ENCODE measurements at regions not wholly inside any gene's neighbourhood (a gene's known extent, or its start where the extent isn't known, plus 50 kb on each side); places are given as distances from the start of the nearest gene placed in this dataset.
"Not testable (repeated sequence)": the region's sequence is repeated elsewhere in the genome, so short reads cannot be mapped to it uniquely, and the experiment has no call there.

DNA sequence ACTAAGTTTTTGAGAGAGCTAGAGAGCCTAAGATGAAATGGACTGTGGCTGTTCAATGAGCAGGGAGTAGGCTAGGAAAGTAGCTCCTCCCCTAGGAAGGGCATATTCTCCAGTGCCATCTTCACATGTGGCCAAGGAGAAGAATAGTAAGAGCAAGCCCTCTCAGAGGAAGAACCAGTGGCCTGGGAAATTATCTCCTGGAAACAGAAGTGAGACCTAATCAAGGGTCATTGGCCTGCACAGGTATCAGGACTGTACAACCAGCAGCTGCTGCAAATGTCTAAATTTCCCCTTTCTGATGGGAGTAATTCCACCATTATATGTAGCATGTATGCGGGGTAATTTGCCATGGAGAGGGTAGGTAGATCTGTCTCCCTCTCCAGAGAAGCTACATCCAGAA is 334.8 kb upstream of the RASGEF1B start:
- DNase-seq, result no peak

DNA sequence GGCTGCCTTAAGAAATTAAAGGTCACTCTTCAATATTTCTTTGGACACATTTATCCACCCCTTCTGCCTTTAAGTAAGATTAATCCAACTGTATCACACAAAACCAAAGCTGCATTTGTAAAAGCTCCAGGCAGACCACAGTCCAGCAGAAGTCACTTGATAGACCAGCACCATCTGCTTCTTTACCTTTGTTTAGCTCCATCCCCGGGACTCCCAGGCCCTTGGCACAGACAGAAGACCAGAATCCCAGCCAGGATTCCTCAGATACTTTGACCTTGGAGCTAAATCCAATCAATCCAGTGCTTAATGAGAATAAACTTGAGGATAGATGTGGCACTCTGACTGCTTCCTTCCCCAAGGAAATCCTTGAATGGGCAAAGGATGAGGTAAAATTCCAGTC is 333.1 kb upstream of the RASGEF1B start:
- no peak for DNase-seq

DNA sequence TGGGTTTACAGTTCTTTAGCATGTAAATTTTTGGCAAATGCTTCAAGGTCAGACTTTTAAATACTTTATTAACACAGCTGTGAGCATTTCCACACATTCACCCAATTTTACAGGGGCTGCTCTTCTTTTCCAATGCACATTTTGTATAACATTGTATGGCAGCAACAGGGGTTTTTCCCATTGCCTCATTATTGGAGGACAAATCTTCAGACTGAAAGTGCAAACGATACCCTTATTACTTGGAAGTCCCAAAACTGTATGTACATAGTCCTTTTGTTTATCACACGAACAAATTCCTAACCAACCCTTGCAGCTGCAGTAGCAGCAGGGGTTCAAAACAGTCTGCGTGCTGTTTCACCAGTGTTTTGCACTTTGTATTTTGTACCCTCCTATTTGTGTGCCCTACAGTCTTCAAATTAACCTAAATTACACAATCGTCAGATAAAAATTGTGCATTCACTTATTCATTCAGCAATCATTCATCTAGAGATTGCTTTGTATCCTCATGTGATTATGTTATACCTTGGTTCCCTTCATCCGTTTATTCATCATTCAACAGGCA is 330.7 kb upstream of the RASGEF1B start:
- DNase-seq, result no peak

- no peak for DNase-seq
Measured at GRCh38 chr4:81799371-81799770, 327.7 kb upstream of the RASGEF1B start.

GRCh38 chr4:81796790-81797528 is 325.3 kb upstream of the RASGEF1B start:
- no peak for DNase-seq

GRCh38 chr4:81792521-81792920 is 320.8 kb upstream of the RASGEF1B start:
- DNase-seq, result no peak

DNA sequence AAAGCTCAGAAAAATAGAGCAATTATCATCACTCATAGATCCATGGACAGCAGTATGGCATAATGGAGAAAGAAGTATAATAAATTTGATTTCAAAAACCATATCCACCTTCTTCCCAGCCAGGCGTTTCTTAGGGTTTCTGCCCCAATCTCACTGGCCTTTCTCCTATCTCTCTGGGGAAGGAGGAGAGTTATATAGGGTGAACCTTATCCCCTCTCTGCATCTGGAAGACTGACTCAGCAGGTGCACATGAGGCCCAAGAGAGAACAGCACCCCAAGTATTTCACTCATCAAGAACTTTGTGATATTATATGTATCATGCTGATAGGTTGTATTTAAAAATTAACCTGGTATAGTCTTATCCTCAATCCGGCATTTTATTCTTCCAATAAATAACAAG is 318.8 kb upstream of the RASGEF1B start:
- DNase-seq, result no peak

- DNase-seq, result no peak
Measured at GRCh38 chr4:81789741-81790399, 318.2 kb upstream of the RASGEF1B start.

- no peak for DNase-seq
Measured at GRCh38 chr4:81789158-81789557, 317.5 kb upstream of the RASGEF1B start.

- DNase-seq, result no peak
Measured at GRCh38 chr4:81786766-81787165, 315.1 kb upstream of the RASGEF1B start.

DNA sequence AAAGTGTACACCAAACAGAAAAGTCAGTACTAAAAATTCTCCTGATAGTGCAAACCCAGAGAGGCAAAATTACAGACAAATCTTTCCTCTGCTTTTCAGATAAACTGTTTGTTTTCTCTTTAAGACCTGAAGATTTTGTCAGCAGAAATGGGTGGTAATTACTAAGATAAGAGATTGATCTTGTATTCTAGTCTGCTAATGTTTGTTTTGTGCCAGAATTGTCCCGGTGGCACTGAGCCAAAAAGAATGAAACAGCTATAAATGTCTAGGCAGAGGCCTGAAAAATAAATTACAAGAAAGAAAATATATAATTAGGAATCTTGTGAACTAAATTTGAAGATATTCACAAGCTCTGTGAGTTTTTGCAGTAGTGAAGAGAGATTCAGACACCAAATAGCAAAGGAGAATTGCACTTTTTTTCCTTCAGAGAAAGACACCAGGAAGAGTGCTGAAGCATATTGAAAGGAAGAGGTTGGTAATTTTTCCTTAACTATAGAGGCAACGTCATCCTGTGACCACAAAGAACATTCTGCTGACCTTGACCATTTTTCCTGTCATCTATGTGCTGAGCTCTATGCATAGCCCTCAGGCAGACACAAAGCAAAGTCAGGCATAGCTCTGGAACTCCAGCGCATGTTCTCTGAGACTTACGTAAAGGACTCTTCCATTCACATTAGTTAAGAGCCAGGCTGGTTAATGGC is 314.5 kb upstream of the RASGEF1B start:
- no peak for DNase-seq

DNA sequence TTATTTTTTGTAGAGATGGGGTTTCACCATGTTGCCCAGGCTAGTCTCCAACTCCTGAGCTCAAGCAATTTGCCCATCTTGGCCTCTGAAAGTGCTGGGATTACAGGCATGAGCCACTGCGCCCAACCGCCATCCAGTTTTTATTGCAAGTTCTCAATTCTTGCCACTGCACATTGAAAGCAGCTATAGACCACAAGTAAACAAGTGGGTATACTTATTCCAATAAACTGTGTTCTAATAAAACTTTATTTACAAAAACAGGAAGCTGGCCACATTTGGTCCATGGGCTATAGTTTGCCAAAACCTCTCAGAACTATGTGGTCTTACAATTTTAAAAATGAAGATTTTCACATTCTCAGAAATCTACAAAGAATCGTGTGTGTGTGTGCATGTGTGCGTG is 313.6 kb upstream of the RASGEF1B start:
- no peak for DNase-seq

- no peak for DNase-seq
Measured at GRCh38 chr4:81783558-81783957, 311.9 kb upstream of the RASGEF1B start.

DNA sequence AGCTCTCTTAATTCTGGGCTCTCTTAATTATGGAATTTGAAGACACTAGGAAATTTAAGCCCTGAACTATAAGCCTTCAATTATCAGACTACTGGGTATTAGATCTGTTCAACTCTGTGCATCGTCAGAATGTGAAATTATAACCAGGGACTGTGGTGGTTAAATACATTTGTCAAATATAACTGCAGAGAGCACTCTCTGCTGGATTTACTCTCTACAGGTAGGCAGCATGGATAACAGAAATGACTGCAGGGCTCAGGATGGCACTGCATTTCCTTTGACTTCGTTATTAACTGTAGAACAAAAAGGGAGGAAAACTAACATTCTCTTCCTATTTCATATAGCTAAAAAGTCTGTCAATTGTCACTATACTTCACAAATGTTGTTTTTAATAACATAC is 310.1 kb upstream of the RASGEF1B start:
- no peak for DNase-seq

- not testable (repeated sequence) for DNase-seq
Measured at GRCh38 chr4:81777718-81778117, 306.0 kb upstream of the RASGEF1B start.

DNA sequence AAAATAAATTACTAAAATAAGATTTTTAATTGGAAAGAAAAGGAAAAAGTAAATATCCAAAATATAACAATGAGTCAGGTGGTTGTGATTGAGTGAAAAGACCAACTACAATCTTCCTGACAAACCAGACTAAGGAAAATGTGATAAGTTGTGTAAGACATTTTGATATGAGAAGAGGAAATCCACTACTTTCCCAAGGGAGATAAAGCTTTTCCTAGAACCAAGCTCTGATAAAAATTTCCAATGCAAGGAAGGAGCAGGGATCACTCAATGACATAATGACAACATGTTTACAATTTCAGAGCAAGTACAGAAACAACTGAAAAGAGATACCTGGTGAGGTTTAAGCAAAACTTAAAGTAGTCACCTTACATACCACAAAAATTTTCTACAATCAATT is 305.1 kb upstream of the RASGEF1B start:
- DNase-seq, result no peak

DNA sequence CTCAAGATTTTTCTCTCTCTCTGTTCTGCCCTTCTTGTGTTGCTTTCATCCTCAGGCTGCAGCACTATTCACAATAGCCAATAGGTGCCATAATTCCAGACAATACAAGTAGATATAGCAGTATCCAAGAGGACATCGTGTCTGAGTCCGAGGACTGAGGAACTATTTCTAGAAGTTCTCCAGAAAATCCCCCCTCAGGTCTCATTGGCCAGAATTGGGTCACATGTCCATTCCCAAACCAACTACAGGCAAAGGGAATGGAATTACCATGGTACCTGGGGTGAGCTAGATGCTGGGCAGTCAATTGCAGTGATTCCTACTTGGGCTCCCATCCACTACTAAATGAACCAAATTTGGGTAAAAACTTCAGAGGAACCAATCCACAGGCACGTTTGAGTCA is 301.9 kb upstream of the RASGEF1B start:
- DNase-seq, result no peak

- DNase-seq, result no peak
Measured at GRCh38 chr4:81771721-81772120, 300.0 kb upstream of the RASGEF1B start.

- no peak for DNase-seq
Measured at GRCh38 chr4:81769244-81769643, 297.5 kb upstream of the RASGEF1B start.

DNA sequence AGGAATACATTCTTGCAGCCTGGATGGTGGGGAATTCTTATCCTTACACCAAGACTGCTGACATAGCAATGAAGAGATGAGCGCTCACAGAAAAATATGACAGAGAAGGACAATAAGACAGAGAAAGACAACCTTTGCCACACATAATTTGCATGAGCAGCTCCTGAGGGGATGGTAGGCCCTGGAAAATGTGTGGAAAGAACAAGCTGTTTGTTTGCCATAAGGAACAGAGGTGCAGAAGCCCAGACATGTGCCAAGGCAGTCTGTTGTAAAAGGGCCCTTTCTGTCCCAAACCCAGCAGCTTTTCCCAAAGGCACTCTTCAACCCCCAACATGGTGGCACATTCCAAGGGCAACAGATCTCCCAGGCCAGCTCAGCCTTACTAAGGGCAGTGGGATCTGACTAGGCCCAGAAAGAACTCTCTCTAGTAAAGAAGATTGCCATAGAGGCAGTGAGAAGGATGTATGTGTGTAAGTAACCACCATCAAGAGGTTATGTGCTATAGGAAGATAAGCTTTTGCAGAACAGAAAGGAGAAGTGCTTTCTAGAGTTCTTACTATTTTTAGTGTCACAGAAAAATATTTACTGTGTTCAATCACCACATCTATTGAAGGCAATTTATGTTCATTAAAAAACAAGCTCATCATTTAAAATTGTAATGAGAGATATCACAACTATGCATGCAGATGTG is 287.0 kb upstream of the RASGEF1B start:
- DNase-seq, result no peak

- DNase-seq, result peak; percentile 77
Measured at GRCh38 chr4:81757691-81758090, 286.0 kb upstream of the RASGEF1B start.

DNA sequence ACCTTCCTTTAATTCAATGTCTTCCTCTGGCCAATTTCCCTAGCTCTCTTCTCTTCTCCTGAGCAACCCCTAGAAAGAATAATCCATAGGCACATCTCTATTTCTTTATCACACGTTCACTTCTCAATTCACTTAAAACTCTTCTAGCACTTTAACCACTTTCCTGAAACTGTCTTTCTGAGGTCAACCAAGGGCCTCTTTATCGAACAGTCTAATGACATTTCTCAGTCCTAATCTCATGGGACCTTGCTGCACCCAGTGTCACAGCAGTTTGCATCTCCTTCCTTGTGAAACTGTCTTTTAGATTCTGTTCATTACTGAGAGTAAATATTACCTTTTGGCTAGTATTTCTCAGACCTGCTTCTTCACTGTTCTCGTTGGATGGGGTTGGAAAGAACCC is 285.3 kb upstream of the RASGEF1B start:
- DNase-seq, result no peak

DNA sequence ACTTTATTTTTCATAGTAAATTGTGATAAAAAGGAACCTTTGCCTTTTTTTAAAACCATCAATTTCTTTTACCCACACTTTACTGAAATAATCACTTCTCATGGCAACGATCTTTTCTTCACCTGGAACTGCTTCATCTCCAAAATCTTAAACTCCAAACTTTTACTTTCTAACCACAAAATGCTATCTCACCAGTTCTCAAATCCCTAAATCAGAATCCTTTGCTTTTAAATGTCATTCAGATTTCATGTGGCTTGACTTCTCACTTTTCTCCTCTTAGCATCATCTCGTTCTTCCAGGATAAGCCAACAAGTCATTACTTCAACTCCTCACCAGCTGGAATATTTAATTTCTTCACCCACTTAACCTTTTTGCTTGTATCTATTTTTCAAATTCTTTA is 284.3 kb upstream of the RASGEF1B start:
- no peak for DNase-seq

All from NCI-H345 (cell line).